ENCODE measurements at regions not wholly inside any gene's neighbourhood (a gene's known extent, or its start where the extent isn't known, plus 50 kb on each side); places are given as distances from the start of the nearest gene placed in this dataset.
"Not testable (repeated sequence)": the region's sequence is repeated elsewhere in the genome, so short reads cannot be mapped to it uniquely, and the experiment has no call there.

GRCh38 chr22:19661156-19661555 is 53.1 kb upstream of the SEPTIN5 start:
- Histone ChIP-seq H3K4me3 (replicated peaks in 1 of 3; ENCODE audit: insufficient read depth in 1 of 3, low read depth in 1 of 3, low read length in 3 of 3) (no peak overlapping the region), H3K79me2 (ENCODE audit: control insufficient read depth, insufficient read depth, low read length) (no peaks in the 10 kb centered on the region), H3K27ac (ENCODE audit: insufficient read depth, low read depth, low read length) (no peak overlapping the region), H3K4me1 (ENCODE audit: control insufficient read depth, extremely low read depth, insufficient read depth, low read length) (no peaks in the 10 kb centered on the region), H3K27me3 (ENCODE audit: control insufficient read depth in 2 of 2, insufficient read depth in 2 of 2, low read length in 2 of 2) (peaks cover 0 to 5% of the 10 kb centered on the region in 2 experiments), H3K36me3 (ENCODE audit: control insufficient read depth in 2 of 2, extremely low read depth in 1 of 2, insufficient read depth in 2 of 2, low read length in 2 of 2) (no peaks in the 10 kb centered on the region), H4K20me1 (replicated peaks; ENCODE audit: control insufficient read depth, extremely low read depth, insufficient read depth, low read length) (no peaks in the 10 kb centered on the region), H3K4me2 (ENCODE audit: insufficient read depth, low read length) (no peak overlapping the region), H2AFZ (ENCODE audit: low read depth, low read length) (no peak overlapping the region), H3K9me1 (replicated peaks; ENCODE audit: control insufficient read depth, extremely low read depth, insufficient read depth, low read length) (no peaks in the 10 kb centered on the region), H3K9ac (replicated peaks; ENCODE audit: extremely low read depth, insufficient read depth, low read length) (no peak overlapping the region), H3K9me3 (replicated peaks; ENCODE audit: control insufficient read depth, insufficient read depth, low read length) (no peaks in the 10 kb centered on the region)
- dilution Hi-C loops (cut with MboI; ENCODE audit: extremely low pct_ligation_motif_present, low sequenced_read_pairs), result no loop called here
- intact Hi-C loops (cut with micrococcal nuclease), result no loop called here
- DNase-seq (ENCODE audit: low read depth, low spot score), result no peak
- ChIA-PET CTCF (interaction anchor here (1.1 to 1.3 kb wide), 2 partner anchors 10 to 19 kb away, joined by 4 to 5 read pairs; no protein-coding TSS in a partner anchor), POLR2A (interaction anchor here (0.6 kb wide), 1 partner anchor 493 kb away, joined by 5 read pairs; no protein-coding TSS in a partner anchor)
- no peak for FAIRE-seq
- BruUV-seq (replicated peaks), result no TSS peak
- no peak for TF ChIP-seq GATA2 (IDR thresholded peaks at IDR 0.05; ENCODE audit: insufficient read depth, insufficient read length, low read depth, low read length)
- TF ChIP-seq JUN (IDR thresholded peaks at IDR 0.05; ENCODE audit: borderline replicate concordance, insufficient read depth, insufficient read length, low read depth), result no peak
- TF ChIP-seq, protein P1, sequence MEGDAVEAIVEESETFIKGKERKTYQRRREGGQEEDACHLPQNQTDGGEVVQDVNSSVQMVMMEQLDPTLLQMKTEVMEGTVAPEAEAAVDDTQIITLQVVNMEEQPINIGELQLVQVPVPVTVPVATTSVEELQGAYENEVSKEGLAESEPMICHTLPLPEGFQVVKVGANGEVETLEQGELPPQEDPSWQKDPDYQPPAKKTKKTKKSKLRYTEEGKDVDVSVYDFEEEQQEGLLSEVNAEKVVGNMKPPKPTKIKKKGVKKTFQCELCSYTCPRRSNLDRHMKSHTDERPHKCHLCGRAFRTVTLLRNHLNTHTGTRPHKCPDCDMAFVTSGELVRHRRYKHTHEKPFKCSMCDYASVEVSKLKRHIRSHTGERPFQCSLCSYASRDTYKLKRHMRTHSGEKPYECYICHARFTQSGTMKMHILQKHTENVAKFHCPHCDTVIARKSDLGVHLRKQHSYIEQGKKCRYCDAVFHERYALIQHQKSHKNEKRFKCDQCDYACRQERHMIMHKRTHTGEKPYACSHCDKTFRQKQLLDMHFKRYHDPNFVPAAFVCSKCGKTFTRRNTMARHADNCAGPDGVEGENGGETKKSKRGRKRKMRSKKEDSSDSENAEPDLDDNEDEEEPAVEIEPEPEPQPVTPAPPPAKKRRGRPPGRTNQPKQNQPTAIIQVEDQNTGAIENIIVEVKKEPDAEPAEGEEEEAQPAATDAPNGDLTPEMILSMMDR (IDR thresholded peaks at IDR 0.05; ENCODE audit: extremely low read depth in 1 of 2, insufficient read depth in 1 of 2, low read depth in 1 of 2, low read length in 2 of 2), result no peak
- TF ChIP-seq MAX (IDR thresholded peaks at IDR 0.05; ENCODE audit: insufficient read depth, insufficient read length), result no peak
- TF ChIP-seq FOS (IDR thresholded peaks at IDR 0.05; ENCODE audit: borderline replicate concordance, insufficient read depth, low read length), result no peak
- no peak for TF ChIP-seq MYC (IDR thresholded peaks at IDR 0.05; ENCODE audit: low read depth, low read length)
- TF ChIP-seq POLR2A (IDR thresholded peaks at IDR 0.05; ENCODE audit: low read depth, low read length), result no peak
- TF ChIP-seq POLR2AphosphoS5 (IDR thresholded peaks at IDR 0.05; ENCODE audit: insufficient read depth, low read depth, low read length), result no peak
- TF ChIP-seq EZH2 (IDR thresholded peaks at IDR 0.05; ENCODE audit: borderline replicate concordance, low read depth, low read length, severe bottlenecking), result no peak

DNA sequence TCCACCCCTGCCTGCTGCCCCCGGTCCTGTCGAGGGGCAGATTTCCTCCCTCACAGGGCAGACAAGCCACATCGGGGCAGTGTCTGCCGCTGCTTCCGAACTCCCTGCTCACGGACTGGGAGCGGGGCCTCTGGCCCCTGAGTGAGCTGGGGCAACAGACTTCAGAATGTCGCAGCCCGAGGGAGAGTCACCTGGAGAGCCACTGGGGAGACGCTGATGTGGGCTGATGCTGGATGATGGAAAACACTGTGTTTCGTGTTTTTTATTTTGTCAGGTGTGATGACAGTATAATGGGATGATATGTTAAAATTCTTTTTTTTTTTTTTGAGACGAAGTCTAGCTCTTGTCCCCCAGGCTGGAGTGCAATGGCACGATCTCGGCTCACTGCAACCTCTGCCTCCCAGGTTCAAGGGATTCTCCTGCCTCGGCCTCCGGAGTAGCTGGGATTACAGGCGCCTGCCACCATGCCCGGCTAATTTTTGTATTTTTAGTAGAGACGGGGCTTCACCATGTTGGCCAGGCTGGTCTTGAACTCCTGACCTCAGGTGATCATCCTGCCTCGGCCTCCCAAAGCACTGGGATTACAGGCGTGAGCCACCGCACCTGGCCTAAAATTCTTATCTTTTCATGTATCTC is 52.1 kb upstream of the SEPTIN5 start:
- BruUV-seq (replicated peaks); H3K9me3 ChIP-seq (replicated peaks; ENCODE audit: control insufficient read depth, insufficient read depth, low read length); DNase-seq (ENCODE audit: low read depth, low spot score); H3K9ac ChIP-seq (replicated peaks; ENCODE audit: extremely low read depth, insufficient read depth, low read length); H3K4me1 ChIP-seq (ENCODE audit: control insufficient read depth, extremely low read depth, insufficient read depth, low read length); H2AFZ ChIP-seq (ENCODE audit: low read depth, low read length); H3K4me3 ChIP-seq (replicated peaks in 1 of 3; ENCODE audit: insufficient read depth in 1 of 3, low read depth in 1 of 3, low read length in 3 of 3); H3K27ac ChIP-seq (ENCODE audit: insufficient read depth, low read depth, low read length); H3K27me3 ChIP-seq (ENCODE audit: control insufficient read depth in 2 of 2, insufficient read depth in 2 of 2, low read length in 2 of 2); H4K20me1 ChIP-seq (replicated peaks; ENCODE audit: control insufficient read depth, extremely low read depth, insufficient read depth, low read length); H3K36me3 ChIP-seq (ENCODE audit: control insufficient read depth in 2 of 2, extremely low read depth in 1 of 2, insufficient read depth in 2 of 2, low read length in 2 of 2); dilution Hi-C loops (cut with MboI; ENCODE audit: extremely low pct_ligation_motif_present, low sequenced_read_pairs); FAIRE-seq; H3K9me1 ChIP-seq (replicated peaks; ENCODE audit: control insufficient read depth, extremely low read depth, insufficient read depth, low read length); intact Hi-C loops (cut with micrococcal nuclease); H3K79me2 ChIP-seq (ENCODE audit: control insufficient read depth, insufficient read depth, low read length); H3K4me2 ChIP-seq (ENCODE audit: insufficient read depth, low read length): not testable (repeated sequence)
- ChIA-PET CTCF (interaction anchor here (1.1 to 1.3 kb wide), 2 partner anchors 11 to 18 kb away, joined by 4 to 5 read pairs; no protein-coding TSS in a partner anchor), POLR2A (interaction anchor here (0.6 kb wide), 1 partner anchor 494 kb away, joined by 5 read pairs; no protein-coding TSS in a partner anchor)
